Smooth muscle cell (in vitro differentiated cells): ENCODE measurements at regions not wholly inside any gene's neighbourhood (a gene's known extent, or its start where the extent isn't known, plus 50 kb on each side); places are given as distances from the start of the nearest gene placed in this dataset.

Source experiments
- DNase-seq: peaks from one replicate; lab custom pipeline; 2025; ENCODE audit not compliant: unreplicated experiment; lab: John Stamatoyannopoulos, UW
- H2AFZ ChIP-seq: fragments of 200-600 bp; sonication (generic); 2 replicates; pipeline ENCODE4 v1.6.0; 2016; ENCODE audit warnings: antibody characterized with exemption, low read depth, mild to moderate bottlenecking
- H3F3A ChIP-seq: fragments of 200-600 bp; sonication (generic); 2 replicates; pipeline ENCODE4 v1.6.0; 2017; ENCODE audit warnings: antibody characterized with exemption, low read depth
- H3K27ac ChIP-seq: fragments of 200-600 bp; sonication (generic); 2 replicates; pipeline ENCODE4 v1.5.1; 2016; ENCODE audit warnings: low read depth, mild to moderate bottlenecking
- H3K27me3 ChIP-seq: fragments of 200-600 bp; sonication (generic); 2 replicates; pipeline ENCODE4 v1.6.1; 2016; ENCODE audit warnings: low read depth, mild to moderate bottlenecking
- H3K36me3 ChIP-seq: fragments of 200-600 bp; sonication (generic); 2 replicates; pipeline ENCODE4 v1.5.1; 2016; ENCODE audit warnings: low read depth
- H3K4me1 ChIP-seq: fragments of 200-600 bp; sonication (generic); 2 replicates; pipeline ENCODE4 v1.5.1; 2016; ENCODE audit warnings: low read depth
- H3K4me2 ChIP-seq: fragments of 200-600 bp; sonication (generic); 2 replicates; pipeline ENCODE4 v1.6.0; 2016; ENCODE audit warnings: mild to moderate bottlenecking
- H3K4me3 ChIP-seq: fragments of 200-600 bp; sonication (generic); 2 replicates; pipeline ENCODE4 v1.5.1; 2016; ENCODE audit warnings: mild to moderate bottlenecking
- H3K79me2 ChIP-seq: fragments of 200-600 bp; sonication (generic); 2 replicates; pipeline ENCODE4 v1.6.0; 2016; ENCODE audit warnings: low read depth, mild to moderate bottlenecking
- H3K9ac ChIP-seq: fragments of 200-600 bp; sonication (generic); 2 replicates; pipeline ENCODE4 v1.6.0; 2016; ENCODE audit warnings: low read depth
- H3K9me3 ChIP-seq: fragments of 200-600 bp; sonication (generic); replicated peaks from 2 replicates; pipeline ENCODE4 v1.5.1; 2016; ENCODE audit warnings: low read depth
- H4K20me1 ChIP-seq: fragments of 200-600 bp; sonication (generic); 2 replicates; pipeline ENCODE4 v1.6.0; 2016; ENCODE audit warnings: low read depth
- CTCF ChIP-seq: fragments of 200-600 bp; sonication (generic); IDR thresholded peaks from 2 replicates; pipeline ENCODE4 v1.5.1; 2017; ENCODE audit warnings: borderline replicate concordance, mild to moderate bottlenecking, antibody characterized with exemption; ENCODE audit not compliant: insufficient read depth, poor library complexity, severe bottlenecking
- WGBS: methylation state at CpG from one replicate; pipeline ENCODE4 v1.1.7; 2016; ENCODE audit warnings: low lambda C conversion rate; 5-methylcytosine and 5-hydroxymethylcytosine counted together

- DNase-seq: no peak
- Histone ChIP-seq H3K27ac (no peak overlapping the region), H3K4me1 (no peaks in the 10 kb centered on the region), H3K79me2 (no peaks in the 10 kb centered on the region), H3F3A (no peaks in the 10 kb centered on the region), H3K36me3 (no peaks in the 10 kb centered on the region), H3K4me2 (no peak overlapping the region), H3K9ac (no peak overlapping the region), H3K27me3 (no peaks in the 10 kb centered on the region), H2AFZ (no peak overlapping the region), H4K20me1 (no peaks in the 10 kb centered on the region), H3K4me3 (no peak overlapping the region), H3K9me3 (no peaks in the 10 kb centered on the region)
- TF ChIP-seq CTCF: no peak
- WGBS: 78% methylated on average over 11 of the region's 11 CpGs
Measured at GRCh38 chr17:69907132-69907847, 167.7 kb upstream of the KCNJ16 start.

- H3F3A ChIP-seq: no peaks in the 10 kb centered on the region
- H4K20me1 ChIP-seq: no peaks in the 10 kb centered on the region
- no peaks in the 10 kb centered on the region for H3K36me3 ChIP-seq
- H3K4me3 ChIP-seq: no peak overlapping the region
- H3K27ac ChIP-seq: no peak overlapping the region
- no peaks in the 10 kb centered on the region for H3K79me2 ChIP-seq
- no peak for DNase-seq
- no peak overlapping the region for H2AFZ ChIP-seq
- no peak overlapping the region for H3K9ac ChIP-seq
- no peaks in the 10 kb centered on the region for H3K4me1 ChIP-seq
- no peak overlapping the region for H3K4me2 ChIP-seq
- no peaks in the 10 kb centered on the region for H3K9me3 ChIP-seq
- no peaks in the 10 kb centered on the region for H3K27me3 ChIP-seq
- no peak for TF ChIP-seq CTCF
- 82% methylated on average over 3 of the region's 3 CpGs for WGBS
Measured at GRCh38 chr17:69908626-69909368, 166.2 kb upstream of the KCNJ16 start.

GRCh38 chr17:69909389-69909788 is 165.6 kb upstream of the KCNJ16 start:
- no peaks in the 10 kb centered on the region for H3K27me3 ChIP-seq
- H3K79me2 ChIP-seq: no peaks in the 10 kb centered on the region
- TF ChIP-seq CTCF: no peak
- no peak overlapping the region for H3K9ac ChIP-seq
- H3K36me3 ChIP-seq: no peaks in the 10 kb centered on the region
- H3F3A ChIP-seq: no peaks in the 10 kb centered on the region
- DNase-seq: no peak
- no peak overlapping the region for H3K4me2 ChIP-seq
- H3K9me3 ChIP-seq: no peaks in the 10 kb centered on the region
- H4K20me1 ChIP-seq: no peaks in the 10 kb centered on the region
- no peak overlapping the region for H3K27ac ChIP-seq
- no peaks in the 10 kb centered on the region for H3K4me1 ChIP-seq
- no peak overlapping the region for H3K4me3 ChIP-seq
- H2AFZ ChIP-seq: no peak overlapping the region
